Urothelium cell line (cell line): ENCODE measurements at regions not wholly inside any gene's neighbourhood (a gene's known extent, or its start where the extent isn't known, plus 50 kb on each side); places are given as distances from the start of the nearest gene placed in this dataset.
A peak's percentile ranks its signal among the peaks of the same experiment; 100 is the strongest.

ENCODE experiments used
- DNase-seq: peaks from one replicate; pipeline ENCODE4 v3.0.0; 2011; ENCODE audit warnings: low spot score, mixed read lengths
- FAIRE-seq: peaks from 2 replicates; lab custom pipeline; 2011; peaks lifted over from hg19 to GRCh38; lab: Jason Lieb, UNC

DNA sequence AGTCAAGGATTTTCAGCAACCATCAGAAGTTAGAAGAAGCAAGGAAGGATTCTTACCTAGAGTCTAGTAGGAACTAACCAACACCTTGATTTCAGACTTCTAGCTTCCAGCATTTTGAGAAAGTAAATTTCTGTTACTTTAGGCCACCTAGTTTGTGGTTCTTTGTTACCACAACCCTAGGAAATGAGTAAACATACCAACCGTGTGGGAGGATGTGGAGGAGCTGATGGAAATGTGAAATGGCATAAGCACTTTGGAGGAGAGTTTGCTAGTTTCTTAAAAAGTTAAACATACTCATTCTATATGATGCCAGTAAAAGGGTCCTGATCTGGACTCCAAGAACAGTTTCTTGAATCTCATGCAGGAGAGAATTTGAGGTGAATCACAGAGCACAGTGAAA is 679.4 kb downstream of the PDHA2 start:
- no peak for FAIRE-seq
- DNase-seq = no peak

DNA sequence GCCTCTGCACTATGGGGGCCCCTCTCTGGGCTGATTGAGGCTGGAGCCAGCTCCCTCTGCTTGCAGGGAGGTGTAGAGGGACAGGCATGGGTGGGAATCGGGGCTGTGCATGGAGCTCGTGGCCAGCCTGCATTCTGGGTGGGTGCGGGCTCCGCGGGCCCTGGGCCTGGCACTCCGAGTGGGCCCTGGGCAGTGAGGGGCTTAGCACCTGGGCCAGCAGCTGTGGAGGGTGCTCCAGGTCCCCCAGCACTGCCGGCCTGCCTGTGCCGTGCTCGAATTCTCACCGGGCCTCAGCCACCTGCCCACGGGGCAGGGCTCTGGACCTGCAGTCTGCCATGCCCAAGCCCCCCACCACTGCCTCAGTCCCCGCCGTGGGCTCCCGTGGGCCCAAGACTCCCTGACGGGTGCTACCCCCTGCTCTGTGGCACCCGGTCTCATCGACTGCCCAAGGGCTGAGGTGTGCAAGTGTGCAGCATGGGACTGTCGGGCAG is 681.2 kb downstream of the PDHA2 start:
- DNase-seq (no peak), FAIRE-seq (no peak)

DNA sequence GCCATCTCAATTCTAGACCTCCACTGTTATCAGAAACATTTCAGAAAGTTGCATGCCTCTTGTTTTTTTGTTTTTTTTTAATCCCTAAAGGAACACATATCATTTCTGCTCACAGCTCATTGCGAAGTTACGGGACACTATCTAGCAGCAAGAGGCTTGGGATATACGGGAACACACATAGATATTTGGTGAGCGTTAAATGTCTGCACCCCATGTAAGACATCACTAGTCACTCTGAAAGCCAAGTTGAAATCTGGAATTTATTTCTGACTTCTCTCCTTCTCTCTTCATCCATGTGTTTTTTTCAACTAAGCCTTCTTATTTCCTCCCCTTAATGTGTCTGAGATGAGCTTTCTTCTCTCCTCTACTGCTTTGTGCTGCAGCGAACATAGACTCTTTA is 683.7 kb downstream of the PDHA2 start:
- FAIRE-seq = no peak
- no peak for DNase-seq

DNA sequence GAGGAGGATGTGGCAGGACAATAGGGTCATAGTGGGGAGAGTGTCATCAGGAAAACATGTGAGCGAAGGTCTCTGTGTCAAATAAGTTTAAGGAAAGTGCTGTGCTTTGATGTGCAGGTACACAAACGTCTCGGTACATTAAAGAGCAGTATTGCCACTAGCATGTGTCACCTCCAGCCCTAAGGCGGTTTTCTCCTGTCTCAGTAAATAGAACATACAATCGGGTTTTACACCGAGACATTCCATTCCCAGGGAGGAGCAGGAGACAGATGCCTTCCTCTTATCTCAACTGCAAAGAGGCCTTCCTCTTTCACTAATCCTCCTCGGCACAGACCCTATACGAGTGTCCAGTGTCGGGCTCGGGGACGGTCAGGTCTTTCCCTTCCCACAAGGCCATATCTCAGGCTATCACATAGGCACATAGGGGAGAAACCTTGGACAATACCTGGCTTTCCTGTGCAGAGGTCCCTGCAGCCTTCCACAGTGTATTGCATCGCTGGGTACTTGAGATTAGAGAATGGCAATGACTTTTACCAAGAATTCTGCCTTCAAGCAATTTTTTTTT is 684.5 kb downstream of the PDHA2 start:
- no peak for DNase-seq
- no peak for FAIRE-seq

DNA sequence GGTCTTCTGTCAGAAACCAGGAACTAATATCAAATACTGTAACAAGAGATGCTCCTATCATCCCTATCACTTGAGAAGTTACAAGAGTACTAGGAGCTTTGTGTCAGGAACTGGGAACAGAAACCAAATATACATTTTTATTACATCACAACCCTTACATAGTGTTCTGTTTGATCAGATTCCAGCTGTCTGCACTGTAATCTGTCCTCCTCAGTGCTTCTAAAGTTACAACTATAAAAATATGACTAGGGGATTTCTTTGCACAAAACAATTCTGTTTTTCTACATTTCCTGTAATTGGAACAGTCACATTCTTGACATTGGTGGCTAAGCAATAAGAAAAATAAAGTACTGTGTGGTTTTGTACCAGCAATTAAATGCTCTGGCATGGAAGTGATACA is 686.0 kb downstream of the PDHA2 start:
- DNase-seq = no peak
- FAIRE-seq = no peak

DNA sequence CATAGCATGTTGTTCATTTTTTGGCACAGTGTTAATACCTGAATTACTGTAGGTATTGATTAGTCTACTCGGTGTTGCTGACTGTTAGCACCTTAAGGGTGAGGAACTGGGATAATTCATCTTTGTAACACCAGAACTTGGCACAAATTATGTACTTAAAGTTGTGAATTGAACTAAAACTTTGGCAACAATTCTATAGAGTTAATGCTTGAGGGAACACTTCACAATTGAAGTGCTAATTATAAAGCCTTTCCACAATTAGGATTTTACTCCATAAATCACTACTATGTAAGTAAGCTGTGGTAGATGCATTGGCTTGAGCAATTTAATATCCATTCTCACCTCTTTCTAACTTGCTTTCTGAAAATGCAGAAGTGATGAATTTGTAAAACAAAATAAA is 686.7 kb downstream of the PDHA2 start:
- no peak for FAIRE-seq
- no peak for DNase-seq

DNA sequence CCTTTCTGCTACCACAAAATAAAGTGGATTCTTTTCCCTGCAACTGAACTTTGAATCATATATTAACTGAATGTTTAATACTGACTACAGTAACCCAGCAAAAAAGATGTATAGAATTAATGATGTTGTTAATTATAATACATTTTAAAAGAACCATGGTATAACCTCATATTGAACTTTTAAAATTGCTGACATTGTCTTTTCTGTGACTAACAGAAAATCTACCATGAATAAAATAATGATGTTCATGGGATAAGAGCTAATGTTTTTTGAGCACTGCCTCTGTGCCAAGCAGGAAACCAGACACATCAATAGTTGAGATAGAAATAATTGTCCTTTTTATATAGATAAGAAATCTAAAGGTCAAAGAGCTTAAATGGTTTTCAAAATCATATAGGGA is 691.9 kb downstream of the PDHA2 start:
- FAIRE-seq (no peak), DNase-seq (no peak)

DNA sequence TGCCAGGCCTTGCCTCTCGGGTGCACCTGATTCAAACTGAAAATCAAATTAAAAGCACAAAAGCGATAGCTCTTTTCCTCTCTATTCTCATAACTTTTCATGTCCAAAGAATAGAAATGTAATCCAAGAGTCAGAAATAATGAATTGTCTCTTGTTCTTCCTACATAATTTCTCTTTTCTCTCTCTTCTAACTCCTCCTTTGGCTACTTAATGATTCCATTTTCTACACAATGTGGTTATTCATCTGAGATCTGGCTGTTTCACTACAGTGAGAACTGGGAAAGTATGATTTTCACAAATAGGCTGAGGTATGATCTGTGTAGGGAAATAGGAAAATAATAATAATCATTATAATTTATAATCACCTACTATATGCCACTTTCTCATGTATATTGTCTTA is 703.5 kb downstream of the PDHA2 start:
- FAIRE-seq = no peak
- no peak for DNase-seq

DNA sequence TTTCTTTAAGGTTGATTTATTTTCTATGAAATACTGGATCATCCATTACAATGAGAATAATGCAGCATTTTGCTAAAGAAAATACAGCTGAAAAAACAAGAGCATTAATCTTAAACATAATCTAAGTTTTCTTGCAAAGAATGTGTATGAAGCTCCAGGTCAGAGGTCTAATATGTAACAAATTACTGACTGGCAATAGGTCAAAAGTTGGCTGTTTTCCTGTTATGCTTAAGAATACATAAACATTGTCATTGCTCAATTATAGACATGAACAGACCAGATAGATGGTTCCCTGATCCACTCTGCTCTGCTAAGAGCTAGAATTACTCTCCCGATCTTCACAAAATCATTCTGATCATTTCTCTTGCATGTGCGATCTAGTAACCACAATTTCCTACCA is 718.6 kb downstream of the PDHA2 start:
- FAIRE-seq (no peak), DNase-seq (no peak)

DNA sequence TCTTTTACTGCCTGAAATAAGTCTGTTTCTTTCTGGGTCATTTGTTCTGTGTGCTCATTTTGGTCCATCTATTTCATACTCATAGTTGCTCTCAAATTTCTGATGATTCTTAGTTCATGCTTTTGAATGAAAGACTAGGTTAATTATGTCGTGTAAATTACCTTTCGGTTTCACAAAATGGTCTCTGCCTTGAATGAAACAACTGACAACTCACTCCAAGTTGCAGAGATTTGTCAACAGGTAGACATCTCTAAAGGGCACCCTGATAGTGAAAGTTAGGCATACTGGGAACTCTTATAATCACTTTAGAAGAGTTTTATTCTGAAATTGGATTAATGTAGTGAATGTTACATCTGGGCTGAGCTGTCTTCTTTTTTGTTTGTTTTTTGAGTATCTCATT is 726.9 kb downstream of the PDHA2 start:
- DNase-seq (no peak), FAIRE-seq (no peak)

DNA sequence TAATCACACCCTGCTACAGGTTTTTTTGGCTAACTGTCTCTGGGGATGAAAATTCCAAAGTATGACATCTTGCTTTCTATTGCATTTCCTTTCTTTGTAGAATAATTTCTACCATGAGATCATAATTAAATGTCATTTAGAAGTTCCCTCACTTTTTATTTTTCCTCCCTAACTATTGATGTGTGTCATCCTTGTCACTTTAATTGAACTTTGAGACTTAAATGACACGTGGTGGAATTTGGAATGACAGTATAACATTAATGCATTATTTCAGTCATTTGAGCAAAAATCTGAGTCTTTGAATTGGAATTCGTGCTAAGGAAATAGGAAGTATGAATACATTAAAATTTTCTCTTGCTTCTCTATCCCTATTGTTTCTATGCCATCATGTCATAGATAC is 745.4 kb downstream of the PDHA2 start:
- FAIRE-seq (no peak), DNase-seq (no peak)

DNA sequence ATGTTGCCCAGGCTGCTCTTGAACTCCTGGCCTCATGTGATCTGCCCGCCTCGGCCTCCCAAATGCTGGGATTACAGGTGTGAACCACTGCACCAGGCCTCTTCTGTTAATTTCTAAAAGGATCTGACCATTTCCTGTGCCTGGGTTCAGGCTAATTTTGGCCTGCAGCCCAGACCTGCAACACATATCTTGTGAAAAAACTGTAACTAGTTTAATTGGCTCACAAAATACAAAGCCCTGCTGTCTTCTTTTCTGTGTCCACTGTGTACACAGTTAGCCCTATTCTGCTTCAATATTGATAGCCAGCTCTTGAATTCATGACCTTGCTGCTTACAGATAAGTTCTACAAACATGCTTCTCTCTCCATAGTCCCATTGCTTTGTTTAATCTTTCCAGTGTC is 753.5 kb downstream of the PDHA2 start:
- DNase-seq (peak; percentile 6), FAIRE-seq (no peak)

DNA sequence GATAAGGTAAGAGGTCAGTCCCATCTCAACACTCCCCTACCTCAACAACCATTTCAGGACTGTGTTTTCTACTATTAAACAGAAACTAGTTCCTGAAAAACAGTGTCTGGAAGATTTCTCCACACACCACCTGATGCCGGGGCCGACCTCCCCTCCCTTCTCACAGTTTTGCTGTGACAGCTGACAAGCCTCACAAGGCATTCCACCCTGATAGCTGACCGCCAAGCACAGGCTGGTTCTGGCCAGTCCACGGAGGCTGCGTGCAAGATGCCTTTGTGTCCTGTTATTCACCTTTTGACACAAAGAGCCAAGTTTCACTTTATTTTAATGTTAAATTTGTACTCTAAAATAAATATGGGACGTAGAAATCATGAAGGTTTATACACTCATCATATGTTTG is 758.6 kb downstream of the PDHA2 start:
- DNase-seq (no peak), FAIRE-seq (no peak)

DNA sequence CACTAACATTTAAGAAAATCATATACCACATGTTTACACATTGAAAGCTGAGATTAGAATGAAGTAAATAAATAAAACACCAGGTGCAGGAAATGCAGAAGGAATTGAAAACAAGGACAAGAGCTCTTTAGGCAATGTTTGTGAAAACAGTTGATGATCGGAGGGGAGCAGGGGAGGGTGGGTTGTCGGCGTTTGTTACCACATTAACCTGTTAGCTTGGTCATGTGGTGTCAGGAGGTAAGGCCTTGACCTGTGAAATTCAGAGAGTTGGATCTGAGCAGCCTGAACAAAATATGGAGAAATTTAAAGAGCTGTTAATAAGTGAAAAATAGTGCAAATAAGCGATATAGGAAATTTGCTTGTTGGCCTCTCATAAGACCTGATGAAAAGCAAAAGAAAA is 759.9 kb downstream of the PDHA2 start:
- no peak for FAIRE-seq
- DNase-seq = no peak

DNA sequence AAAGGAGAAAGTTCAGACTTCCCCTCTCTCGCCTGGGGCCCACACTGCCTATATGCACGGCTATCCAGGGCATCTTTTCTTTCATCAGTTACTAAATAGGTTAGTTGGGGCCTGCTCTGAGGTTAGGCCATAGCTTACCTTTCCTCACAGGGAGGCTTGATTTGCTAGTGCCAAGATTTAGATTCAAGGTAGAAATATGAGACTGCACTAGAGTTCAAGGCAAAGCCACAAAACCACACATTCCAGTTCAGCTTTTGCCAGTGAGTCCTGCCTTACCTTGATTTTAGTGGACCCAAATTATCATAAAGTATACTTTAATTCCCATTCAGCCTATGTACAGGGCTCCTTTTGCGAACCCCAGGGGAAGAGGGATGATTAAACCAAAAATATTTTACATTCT is 762.8 kb downstream of the PDHA2 start:
- FAIRE-seq = no peak

DNA sequence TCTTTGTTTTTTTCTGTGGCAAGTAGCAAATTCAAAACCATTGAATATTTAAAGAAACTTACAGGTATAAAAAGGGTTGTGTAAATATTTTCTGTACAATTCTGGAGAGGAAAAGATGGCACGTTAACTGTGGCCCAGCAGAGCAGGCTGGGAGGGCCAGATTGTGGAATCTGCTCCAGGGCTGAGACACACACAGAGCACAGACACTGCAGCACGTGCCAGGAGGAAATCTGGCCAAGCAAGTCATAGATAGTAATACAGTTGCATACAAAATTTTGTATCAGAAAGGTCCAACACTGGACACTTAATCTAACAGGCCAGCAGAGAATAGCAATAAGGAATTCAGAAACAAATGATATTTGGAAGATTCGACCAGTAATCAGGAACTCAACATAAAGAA is 763.7 kb downstream of the PDHA2 start:
- FAIRE-seq = no peak
- no peak for DNase-seq

More for the DNA sequence above, 762.8 kb downstream of the PDHA2 start:
- DNase-seq = peak; percentile 12

DNA sequence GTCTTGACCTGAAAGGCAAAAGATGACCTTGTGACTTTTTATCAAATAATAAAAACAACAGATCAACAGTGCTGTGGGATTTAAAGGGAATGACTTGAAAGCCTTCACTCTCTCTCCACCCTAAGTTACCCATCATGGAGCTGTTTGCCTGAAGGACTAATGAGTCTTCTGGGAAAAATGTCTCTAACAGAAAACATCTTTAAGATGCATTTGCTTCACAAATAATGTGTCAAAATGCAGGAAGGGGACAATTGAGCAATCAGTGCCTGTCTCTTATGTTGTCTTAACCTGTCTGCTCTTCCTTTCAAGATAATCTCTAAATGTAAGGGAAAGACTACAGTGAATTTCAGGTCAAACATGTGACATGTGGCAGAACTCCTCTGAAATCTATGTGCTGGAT is 766.6 kb downstream of the PDHA2 start:
- FAIRE-seq (no peak), DNase-seq (no peak)

DNA sequence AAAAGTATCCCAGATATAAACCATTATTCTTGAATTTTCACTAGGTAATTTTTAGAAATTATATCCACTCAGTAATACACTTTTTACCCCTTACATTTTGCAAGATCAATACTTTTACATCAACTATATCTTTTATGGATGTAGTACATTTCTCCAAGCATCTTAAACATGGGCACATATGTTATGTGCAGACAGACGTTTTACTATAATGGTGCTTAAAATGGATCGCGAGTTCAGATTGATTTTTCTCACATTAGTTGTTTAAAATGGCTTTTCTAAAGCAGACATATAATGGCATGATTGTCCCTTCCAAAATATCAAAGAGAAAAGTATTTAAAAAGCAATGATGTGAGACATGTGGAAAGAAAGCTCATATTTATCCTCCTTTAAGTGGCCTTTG is 786.1 kb downstream of the PDHA2 start:
- DNase-seq = no peak
- FAIRE-seq = no peak

DNA sequence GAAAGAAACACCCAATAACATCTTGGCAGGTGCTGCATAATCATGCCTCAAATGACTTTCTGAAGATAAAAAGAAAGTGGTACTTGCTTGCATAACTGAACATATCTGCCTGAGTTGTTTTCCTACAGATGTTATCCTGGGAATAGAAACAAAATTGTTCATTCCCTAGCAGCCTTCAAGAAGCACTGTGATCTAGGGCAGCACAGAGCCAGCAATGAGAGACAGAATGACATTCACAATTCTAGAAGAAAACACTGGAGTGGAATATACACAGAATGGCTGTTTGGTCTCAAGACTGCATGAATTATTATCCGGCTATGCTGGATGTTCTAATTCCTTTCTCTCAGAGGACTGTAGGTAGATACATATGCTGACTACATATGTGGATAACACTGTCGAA is 790.9 kb downstream of the PDHA2 start:
- DNase-seq (no peak), FAIRE-seq (no peak)

DNA sequence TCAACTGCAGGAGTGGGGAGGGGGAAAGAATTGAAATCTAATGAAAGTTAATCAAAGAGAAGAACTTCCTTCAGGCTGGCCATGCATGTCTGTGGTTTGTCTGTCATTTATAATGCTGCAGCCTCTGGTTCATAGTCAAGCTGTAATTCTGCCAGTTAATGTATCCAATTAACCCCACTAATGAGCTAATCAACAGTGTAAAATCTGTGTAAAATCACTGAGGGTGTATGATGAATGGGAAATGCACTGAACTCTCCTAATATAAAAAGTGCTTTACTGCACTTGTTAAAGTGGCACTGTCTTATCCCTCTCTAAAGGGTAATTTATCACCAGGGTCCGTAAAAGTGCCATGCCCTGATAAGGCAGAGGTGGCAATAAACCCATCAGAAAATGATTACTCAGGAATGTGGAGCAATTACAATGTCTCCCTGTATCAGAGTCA is 798.1 kb downstream of the PDHA2 start:
- FAIRE-seq = no peak
- DNase-seq = no peak

DNA sequence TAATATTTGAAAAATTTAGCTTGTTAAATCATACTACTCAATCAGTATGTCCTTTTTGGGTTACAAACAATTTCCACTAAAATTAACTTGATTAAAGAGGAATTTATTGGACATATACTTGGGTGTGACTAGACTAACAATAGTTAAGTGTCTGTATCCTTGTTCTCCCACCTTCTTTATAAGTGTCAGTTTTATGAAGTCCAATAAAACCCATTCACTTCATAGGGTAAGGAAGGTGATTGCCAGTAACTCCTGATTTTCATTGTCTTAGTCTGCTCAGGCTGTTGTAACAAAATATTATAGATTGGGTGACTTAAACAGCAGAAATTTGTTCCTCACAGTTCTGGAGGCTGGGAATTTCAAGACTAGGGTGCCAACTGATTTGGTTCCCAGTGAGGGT is 800.0 kb downstream of the PDHA2 start:
- no peak for FAIRE-seq

DNA sequence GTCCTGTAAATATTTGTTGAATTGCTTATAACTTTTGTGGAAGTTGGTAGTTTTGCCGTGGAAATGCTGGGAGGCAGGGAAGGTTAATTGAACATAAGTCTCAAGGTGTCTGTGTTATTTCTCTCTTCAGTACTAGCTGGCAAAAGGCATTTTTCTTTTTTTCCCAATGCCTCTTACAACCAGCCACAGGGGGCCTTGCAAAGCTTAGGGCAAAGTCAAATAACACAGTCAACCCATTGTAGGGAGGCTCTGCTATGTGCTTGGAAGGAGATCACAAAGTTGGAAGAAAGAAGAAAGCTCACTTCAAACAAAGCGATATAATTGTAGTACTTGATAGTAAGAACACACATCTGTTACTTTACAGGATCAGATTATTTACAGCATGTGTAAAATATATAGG is 802.6 kb downstream of the PDHA2 start:
- no peak for DNase-seq

More for the DNA sequence above, 800.0 kb downstream of the PDHA2 start:
- no peak for DNase-seq

DNA sequence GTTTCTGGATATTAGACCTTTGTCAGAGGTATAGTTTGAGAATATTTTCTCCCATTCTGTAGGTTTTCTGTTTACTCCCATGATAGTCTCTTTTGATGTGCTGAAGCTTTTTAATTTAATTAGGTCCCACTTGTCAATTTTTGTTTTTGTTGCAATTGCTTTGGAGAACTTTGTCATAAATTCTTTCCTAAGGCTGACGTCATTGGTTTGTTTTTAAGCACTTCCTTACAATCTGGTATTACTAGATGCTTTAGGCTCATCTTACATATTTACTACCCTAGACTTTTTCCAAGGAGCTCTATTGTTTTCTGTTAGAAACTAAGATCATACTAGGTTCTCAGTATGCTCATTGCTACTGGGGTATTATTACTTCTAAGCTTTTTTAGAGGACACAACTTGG is 806.3 kb downstream of the PDHA2 start:
- no peak for FAIRE-seq
- DNase-seq = no peak

More for the DNA sequence above, 802.6 kb downstream of the PDHA2 start:
- no peak for FAIRE-seq
